DOHH2 (cell line): ENCODE measurements at regions not wholly inside any gene's neighbourhood (a gene's known extent, or its start where the extent isn't known, plus 50 kb on each side); places are given as distances from the start of the nearest gene placed in this dataset.

Experiments
- H3F3A ChIP-seq: fragments of 200-600 bp; sonication (generic), shearing (Covaris generic); 2 replicates; pipeline ENCODE4 v1.6.0; 2016; ENCODE audit warnings: antibody characterized with exemption, mild to moderate bottlenecking; ENCODE audit not compliant: control insufficient read depth, insufficient read depth
- H3K27ac ChIP-seq: fragments of 200-600 bp; sonication (generic); 2 replicates; pipeline ENCODE4 v1.5.1; 2014; ENCODE audit warnings: low read depth, mild to moderate bottlenecking, low read length, moderate library complexity
- H3K27me3 ChIP-seq: fragments of 200-600 bp; sonication (generic); 2 replicates; pipeline ENCODE4 v1.6.1; 2014; ENCODE audit warnings: mild to moderate bottlenecking, low read length, mixed read lengths; ENCODE audit not compliant: control insufficient read depth
- H3K36me3 ChIP-seq: fragments of 200-600 bp; sonication (generic); 2 replicates; pipeline ENCODE4 v1.6.1; 2014; ENCODE audit warnings: mild to moderate bottlenecking, low read length, moderate library complexity, mixed read lengths; ENCODE audit not compliant: control insufficient read depth
- H3K4me1 ChIP-seq: fragments of 200-600 bp; sonication (generic); 2 replicates; pipeline ENCODE4 v1.6.1; 2014; ENCODE audit warnings: mild to moderate bottlenecking, low read length, mixed read lengths; ENCODE audit not compliant: control insufficient read depth
- H3K4me2 ChIP-seq: fragments of 200-600 bp; sonication (generic); 2 replicates; pipeline ENCODE4 v1.6.0; 2014; ENCODE audit warnings: mild to moderate bottlenecking, low read length, moderate library complexity
- H3K4me3 ChIP-seq: fragments of 200-600 bp; sonication (generic); 2 replicates; pipeline ENCODE4 v1.5.1; 2014; ENCODE audit warnings: mild to moderate bottlenecking, low read length, mixed read lengths
- H3K79me2 ChIP-seq: fragments of 200-600 bp; sonication (generic); 2 replicates; pipeline ENCODE4 v1.6.1; 2014; ENCODE audit warnings: mild to moderate bottlenecking, low read length, mixed read lengths; ENCODE audit not compliant: control insufficient read depth
- H3K9me2 ChIP-seq: fragments of 200-600 bp; sonication (generic); replicated peaks from 2 replicates; pipeline ENCODE4 v1.6.1; 2014; ENCODE audit warnings: mild to moderate bottlenecking, low read length, mixed read lengths; ENCODE audit not compliant: control insufficient read depth
- H3K9me3 ChIP-seq: fragments of 200-600 bp; sonication (generic); 2 replicates; pipeline ENCODE4 v1.6.1; 2014; ENCODE audit warnings: antibody characterized with exemption, low read length, mixed read lengths; ENCODE audit not compliant: control insufficient read depth, insufficient read depth
- H4K20me1 ChIP-seq: fragments of 200-600 bp; sonication (generic); 2 replicates; pipeline ENCODE4 v1.6.0; 2014; ENCODE audit warnings: low read depth, mild to moderate bottlenecking, antibody characterized with exemption, low read length, moderate library complexity; ENCODE audit not compliant: control insufficient read depth, insufficient read depth
- EZH2phosphoT487 ChIP-seq: fragments of 200-600 bp; sonication (generic); IDR thresholded peaks from 2 replicates; pipeline ENCODE4 v1.6.1; 2017; ENCODE audit warnings: borderline replicate concordance, mild to moderate bottlenecking, antibody characterized with exemption, low read length, moderate library complexity, mixed read lengths
- TF ChIP-seq, protein P1 (sequence below): fragments of 200-600 bp; sonication (generic); IDR thresholded peaks from one replicate; pipeline ENCODE4 v1.5.1; 2014; ENCODE audit warnings: antibody characterized with exemption, mild to moderate bottlenecking, low read depth, low read length; ENCODE audit not compliant: poor library complexity, severe bottlenecking

DNA sequence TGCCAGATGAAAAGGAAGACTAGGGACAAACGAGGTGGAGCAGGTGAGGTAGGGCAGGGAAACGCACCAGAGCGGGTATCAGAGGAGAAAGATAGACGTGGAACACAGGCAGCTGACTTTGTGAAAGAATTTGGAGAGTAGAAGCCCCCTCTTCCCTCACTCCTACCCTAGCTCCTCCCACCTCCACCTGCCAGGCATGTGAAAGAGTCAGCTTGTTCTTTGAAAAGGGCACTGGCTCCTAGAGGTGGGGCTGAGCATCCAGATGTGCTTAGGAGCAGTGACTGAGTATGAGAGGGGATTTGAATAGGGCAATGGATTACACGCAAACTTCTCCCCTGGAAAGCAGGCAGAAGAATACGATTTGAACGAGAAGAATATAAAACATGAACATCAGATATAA, 174.2 kb upstream of the INHBA start:
- no peak overlapping the region for H3K4me3 ChIP-seq
- peaks cover 31% of the 10 kb centered on the region for H3K9me3 ChIP-seq
- no peaks in the 10 kb centered on the region for H4K20me1 ChIP-seq
- peaks cover 38% of the 10 kb centered on the region for H3K27me3 ChIP-seq
- H3K4me1 ChIP-seq, result peaks cover 16% of the 10 kb centered on the region
- H3F3A ChIP-seq, result peaks cover 9% of the 10 kb centered on the region
- H3K36me3 ChIP-seq, result no peaks in the 10 kb centered on the region
- no peaks in the 10 kb centered on the region for H3K79me2 ChIP-seq
- no peak overlapping the region for H3K27ac ChIP-seq
- no peak for TF ChIP-seq EZH2phosphoT487
- TF ChIP-seq, protein P1, sequence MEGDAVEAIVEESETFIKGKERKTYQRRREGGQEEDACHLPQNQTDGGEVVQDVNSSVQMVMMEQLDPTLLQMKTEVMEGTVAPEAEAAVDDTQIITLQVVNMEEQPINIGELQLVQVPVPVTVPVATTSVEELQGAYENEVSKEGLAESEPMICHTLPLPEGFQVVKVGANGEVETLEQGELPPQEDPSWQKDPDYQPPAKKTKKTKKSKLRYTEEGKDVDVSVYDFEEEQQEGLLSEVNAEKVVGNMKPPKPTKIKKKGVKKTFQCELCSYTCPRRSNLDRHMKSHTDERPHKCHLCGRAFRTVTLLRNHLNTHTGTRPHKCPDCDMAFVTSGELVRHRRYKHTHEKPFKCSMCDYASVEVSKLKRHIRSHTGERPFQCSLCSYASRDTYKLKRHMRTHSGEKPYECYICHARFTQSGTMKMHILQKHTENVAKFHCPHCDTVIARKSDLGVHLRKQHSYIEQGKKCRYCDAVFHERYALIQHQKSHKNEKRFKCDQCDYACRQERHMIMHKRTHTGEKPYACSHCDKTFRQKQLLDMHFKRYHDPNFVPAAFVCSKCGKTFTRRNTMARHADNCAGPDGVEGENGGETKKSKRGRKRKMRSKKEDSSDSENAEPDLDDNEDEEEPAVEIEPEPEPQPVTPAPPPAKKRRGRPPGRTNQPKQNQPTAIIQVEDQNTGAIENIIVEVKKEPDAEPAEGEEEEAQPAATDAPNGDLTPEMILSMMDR, result no peak
- no peaks in the 10 kb centered on the region for H3K9me2 ChIP-seq
- no peak overlapping the region for H3K4me2 ChIP-seq

DNA sequence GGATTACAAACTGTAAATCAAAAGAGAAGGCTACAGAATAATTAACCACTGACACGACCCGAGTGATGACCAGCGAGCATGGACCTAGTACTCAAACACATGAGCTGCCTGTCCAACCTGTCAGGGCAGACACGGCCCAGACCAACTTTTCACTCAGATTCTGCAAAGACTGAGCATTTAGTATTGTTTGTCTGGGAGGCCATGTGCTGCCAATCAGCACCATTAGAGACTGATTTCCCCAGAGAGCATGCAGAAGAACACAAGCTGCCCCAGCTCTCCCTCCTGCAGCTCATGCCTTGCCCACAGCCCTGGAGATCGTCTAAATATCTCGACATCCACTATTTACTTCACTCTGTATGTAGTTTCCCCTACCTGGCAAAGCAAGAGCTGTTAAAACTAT, 172.6 kb upstream of the INHBA start:
- Histone ChIP-seq H3K27ac (no peak overlapping the region), H4K20me1 (no peaks in the 10 kb centered on the region), H3K4me3 (no peak overlapping the region), H3K4me2 (no peak overlapping the region), H3K79me2 (no peaks in the 10 kb centered on the region), H3K4me1 (peaks cover under 1% of the 10 kb centered on the region; the same call in 1 of the 2 replicates), H3K27me3 (peaks cover 44% of the 10 kb centered on the region), H3K9me2 (no peaks in the 10 kb centered on the region), H3K36me3 (no peaks in the 10 kb centered on the region), H3F3A (no peaks in the 10 kb centered on the region), H3K9me3 (peaks cover 20% of the 10 kb centered on the region)
- TF ChIP-seq, protein P1, result no peak
- TF ChIP-seq EZH2phosphoT487, result no peak

DNA sequence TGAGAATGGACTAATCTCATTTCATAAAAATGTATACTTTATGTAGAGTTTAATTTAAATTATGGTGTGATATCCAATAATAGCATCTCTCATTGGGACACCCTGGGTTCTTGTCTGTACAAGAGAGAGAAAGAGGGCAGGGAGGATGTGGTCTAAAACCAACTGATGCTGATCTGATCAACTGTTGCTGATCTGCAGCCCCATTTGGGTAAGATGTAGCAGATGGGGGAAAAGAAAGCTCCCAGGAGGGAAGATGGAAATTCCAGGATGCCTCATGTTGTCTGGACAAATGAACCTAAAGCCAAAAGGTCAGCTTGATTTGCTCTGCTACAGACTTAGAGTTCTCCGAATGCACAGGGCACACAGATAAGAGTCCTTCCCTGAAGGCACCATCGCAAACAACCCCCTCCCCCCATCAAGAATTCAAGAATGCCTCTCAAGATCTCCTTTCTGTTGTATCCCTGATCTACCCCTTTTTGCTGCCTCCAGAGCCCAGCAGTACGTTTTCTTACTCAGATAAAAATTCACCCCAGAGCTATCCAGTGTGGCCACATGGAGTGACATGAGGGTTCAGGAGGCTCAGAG, 171.4 kb upstream of the INHBA start:
- H4K20me1 ChIP-seq, result no peaks in the 10 kb centered on the region
- peaks cover 38% of the 10 kb centered on the region for H3K27me3 ChIP-seq
- H3K9me3 ChIP-seq, result peaks cover 8% of the 10 kb centered on the region
- no peaks in the 10 kb centered on the region for H3K79me2 ChIP-seq
- H3F3A ChIP-seq, result no peaks in the 10 kb centered on the region
- no peak overlapping the region for H3K27ac ChIP-seq
- no peaks in the 10 kb centered on the region for H3K9me2 ChIP-seq
- no peaks in the 10 kb centered on the region for H3K4me1 ChIP-seq
- H3K4me2 ChIP-seq, result no peak overlapping the region
- H3K36me3 ChIP-seq, result no peaks in the 10 kb centered on the region
- TF ChIP-seq, protein P1, result no peak
- no peak for TF ChIP-seq EZH2phosphoT487
- H3K4me3 ChIP-seq, result no peak overlapping the region
